SK-N-MC (cell line): ENCODE measurements at regions not wholly inside any gene's neighbourhood (a gene's known extent, or its start where the extent isn't known, plus 50 kb on each side); places are given as distances from the start of the nearest gene placed in this dataset.

Source experiments
- EZH2 ChIP-seq: fragments of 200-600 bp; sonication (generic); IDR thresholded peaks from one replicate; pipeline ENCODE4 v1.6.1; 2017; ENCODE audit warnings: antibody characterized with exemption
- POLR2AphosphoS5 ChIP-seq: IDR thresholded peaks from 2 replicates; pipeline ENCODE4 v1.6.1; 2012; ENCODE audit warnings: mild to moderate bottlenecking, low read depth, low read length, borderline replicate concordance

DNA sequence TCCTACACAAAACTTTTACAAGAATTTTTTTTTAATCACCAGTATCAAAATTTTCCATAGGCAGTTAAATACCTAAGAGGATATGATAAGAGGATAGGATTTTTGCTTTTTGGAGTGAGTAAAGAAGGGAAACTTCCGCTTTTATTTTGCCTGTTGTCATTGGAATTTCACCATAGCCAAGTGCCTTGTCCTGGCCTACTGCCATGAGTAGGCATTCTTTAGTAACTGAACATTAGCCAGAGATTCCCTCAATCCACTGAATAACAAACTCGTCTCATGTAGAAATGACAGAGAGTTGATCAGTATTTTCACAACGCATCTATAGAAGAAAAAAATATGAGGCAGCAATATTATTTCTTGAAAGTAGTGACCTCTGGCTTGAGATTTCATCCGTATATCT, 289.6 kb upstream of the ADAMTSL1 start:
- TF ChIP-seq POLR2AphosphoS5 (no peak), EZH2 (no peak)
